Liver (tissue), 8 donors: ENCODE measurements at regions not wholly inside any gene's neighbourhood (a gene's known extent, or its start where the extent isn't known, plus 50 kb on each side); places are given as distances from the start of the nearest gene placed in this dataset.

ENCODE experiments used
- DNase-seq: peaks from one replicate; pipeline ENCODE4 v3.0.0-alpha.2; 2017; ENCODE audit warnings: low spot score
- H3K27ac ChIP-seq, 2 donors: one replicate each; pipeline ENCODE4 v1.7.0; 2013; ENCODE audit warnings: inconsistent platforms in 2 of 2, low read length in 2 of 2, control low read depth in 1 of 2, low read depth in 1 of 2, mild to moderate bottlenecking in 1 of 2
- H3K27me3 ChIP-seq, 4 donors: one replicate each; pipeline versions ENCODE4 v1.6.1 to v1.7.0; 2013; ENCODE audit warnings: low read length in 3 of 4, inconsistent platforms in 1 of 4, mild to moderate bottlenecking in 1 of 4, moderate library complexity in 1 of 4; ENCODE audit not compliant: control insufficient read depth in 4 of 4, insufficient read depth in 4 of 4
- H3K36me3 ChIP-seq, 4 donors: one replicate each; pipeline versions ENCODE4 v1.6.1 to v1.7.0; 2013; ENCODE audit warnings: low read length in 3 of 4, mild to moderate bottlenecking in 3 of 4, low read depth in 1 of 4, moderate library complexity in 1 of 4; ENCODE audit not compliant: control insufficient read depth in 4 of 4, insufficient read depth in 3 of 4
- H3K4me1 ChIP-seq, 4 donors: one replicate each; pipeline versions ENCODE4 v1.6.1 to v1.7.0; 2013; ENCODE audit warnings: low read length in 3 of 4, mild to moderate bottlenecking in 3 of 4, moderate library complexity in 1 of 4; ENCODE audit not compliant: control insufficient read depth in 4 of 4, insufficient read depth in 4 of 4
- H3K4me3 ChIP-seq, 3 donors: one replicate each; pipeline versions ENCODE4 v1.6.1 to v1.7.0; 2013; ENCODE audit warnings: low read length in 3 of 3, control low read depth in 1 of 3, low read depth in 1 of 3, mild to moderate bottlenecking in 1 of 3
- H3K9ac ChIP-seq, 2 donors: one replicate each; pipeline ENCODE4 v1.7.0; 2013; ENCODE audit warnings: low read length in 2 of 2, mild to moderate bottlenecking in 2 of 2, moderate library complexity in 2 of 2, control low read depth in 1 of 2, low read depth in 1 of 2
- H3K9me3 ChIP-seq, 4 donors: one replicate each; pipeline versions ENCODE4 v1.6.1 to v1.7.0; 2013; ENCODE audit warnings: low read length in 3 of 4; ENCODE audit not compliant: control insufficient read depth in 4 of 4
- EGR1 ChIP-seq, 2 donors: IDR thresholded peaks; 2 replicates each; pipeline ENCODE4 v1.6.1; 2016 to 2018; ENCODE audit warnings: antibody characterized with exemption in 2 of 2, low read depth in 2 of 2
- FOXA1 ChIP-seq: IDR thresholded peaks from 2 replicates; pipeline ENCODE4 v1.6.1; 2016; ENCODE audit warnings: antibody characterized with exemption
- FOXA2 ChIP-seq: IDR thresholded peaks from 2 replicates; pipeline ENCODE4 v1.6.1; 2016; ENCODE audit warnings: antibody characterized with exemption
- GABPA ChIP-seq, 2 donors: IDR thresholded peaks in 1 of 2; conservative IDR thresholded peaks in 1 of 2; 2 replicates each; pipeline ENCODE4 v1.6.1; 2016; ENCODE audit warnings: antibody characterized with exemption in 2 of 2, mild to moderate bottlenecking in 1 of 2, moderate library complexity in 1 of 2
- HNF4A ChIP-seq, 2 donors: conservative IDR thresholded peaks; 2 replicates each; pipeline ENCODE4 v1.6.1; 2016; ENCODE audit warnings: antibody characterized with exemption in 2 of 2, mild to moderate bottlenecking in 2 of 2
- HNF4G ChIP-seq: IDR thresholded peaks from 2 replicates; pipeline ENCODE4 v1.6.1; 2016; ENCODE audit warnings: antibody characterized with exemption
- JUND ChIP-seq, 2 donors: IDR thresholded peaks; 2 replicates each; pipeline ENCODE4 v1.6.1; 2016; ENCODE audit warnings: antibody characterized with exemption in 2 of 2
- NR2F2 ChIP-seq: IDR thresholded peaks from 2 replicates; pipeline ENCODE4 v1.6.1; 2016; ENCODE audit warnings: antibody characterized with exemption
- RAD21 ChIP-seq, 2 donors: IDR thresholded peaks; 2 replicates each; pipeline ENCODE4 v1.6.1; 2016; ENCODE audit warnings: antibody characterized with exemption in 2 of 2, mild to moderate bottlenecking in 2 of 2
- RXRA ChIP-seq, 2 donors: IDR thresholded peaks; 2 replicates each; pipeline ENCODE4 v1.6.1; 2017 to 2018; ENCODE audit warnings: antibody characterized with exemption in 2 of 2, mild to moderate bottlenecking in 1 of 2
- SP1 ChIP-seq: IDR thresholded peaks from 2 replicates; pipeline ENCODE4 v1.6.1; 2018; ENCODE audit warnings: antibody characterized with exemption, mild to moderate bottlenecking
- TAF1 ChIP-seq: conservative IDR thresholded peaks from 2 replicates; pipeline ENCODE4 v1.6.1; 2016; ENCODE audit warnings: antibody characterized with exemption, mild to moderate bottlenecking
- YY1 ChIP-seq: IDR thresholded peaks from 2 replicates; pipeline ENCODE4 v1.6.1; 2016; ENCODE audit warnings: antibody characterized with exemption, mild to moderate bottlenecking
- WGBS: extraction: QIAGEN DNeasy Blood & Tissue Kit; methylation state at CpG from one replicate; pipeline ENCODE4 v1.1.7; 2013; 5-methylcytosine and 5-hydroxymethylcytosine counted together
- TF ChIP-seq, protein P1 (sequence below): fragments of 150-350 bp; IDR thresholded peaks from 2 replicates; pipeline ENCODE4 v1.5.1; 2017; ENCODE audit warnings: improper control_type of control experiment, low read depth, low read length; ENCODE audit not compliant: missing input control
- TF ChIP-seq, protein P2 (sequence below): IDR thresholded peaks from 2 replicates; pipeline ENCODE4 v1.6.1; 2016; ENCODE audit warnings: antibody characterized with exemption
- TF ChIP-seq, protein P3 (sequence below): IDR thresholded peaks from 2 replicates; pipeline ENCODE4 v1.6.1; 2016; ENCODE audit warnings: antibody characterized with exemption, mild to moderate bottlenecking
- TF ChIP-seq, protein P4 (sequence below): IDR thresholded peaks from 2 replicates; pipeline ENCODE4 v1.6.1; 2016; ENCODE audit warnings: antibody characterized with exemption
- TF ChIP-seq, protein P5 (sequence below): IDR thresholded peaks from 2 replicates; pipeline ENCODE4 v1.6.1; 2016; ENCODE audit warnings: antibody characterized with exemption
- donor health status: healthy.
- donor health status: healthy.
- donor health status: healthy.
- donor health status: healthy.
- donor health status: healthy.

DNA sequence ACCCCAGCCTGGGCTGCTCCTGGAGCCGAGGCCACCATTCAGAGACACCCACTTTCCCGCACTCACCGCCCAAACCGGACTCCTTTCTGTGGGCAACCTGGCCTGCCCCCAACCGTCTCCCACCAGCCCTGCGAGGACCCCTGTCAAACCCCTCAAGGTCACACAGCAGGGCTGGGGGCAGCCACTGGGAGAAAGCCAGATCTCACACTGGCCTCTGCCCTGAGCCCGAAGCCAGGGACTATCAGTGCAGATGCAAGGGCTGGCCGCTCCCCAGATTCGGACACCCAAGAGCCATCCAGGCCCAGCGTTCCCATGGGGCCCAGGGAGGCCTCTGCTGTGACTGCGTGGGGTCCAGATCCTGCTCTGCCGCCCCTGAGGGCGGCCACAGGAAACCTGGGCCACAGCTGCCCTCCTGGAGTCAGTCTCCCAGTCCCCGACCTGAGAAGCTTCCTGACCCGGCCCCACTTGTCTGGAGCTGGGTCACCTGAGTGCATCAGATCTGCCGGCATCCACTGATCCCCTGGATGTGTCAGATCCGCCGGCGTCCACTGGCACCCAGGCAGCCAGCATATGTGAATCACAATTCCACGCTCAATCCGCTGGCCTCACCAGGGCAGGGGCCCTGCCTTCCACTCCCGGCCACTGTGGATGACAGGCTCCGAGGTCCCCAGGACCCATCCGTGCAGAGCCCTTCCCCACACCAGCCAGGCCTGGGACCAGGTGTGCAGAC, 139.7 kb downstream of the BRD1 start (continued):
- TF ChIP-seq HNF4G (no peak), EGR1 (IDR thresholded peaks at IDR 0.05; ENCODE audit: low read depth in 2 of 2) (no peak)
- TF ChIP-seq, protein P1, sequence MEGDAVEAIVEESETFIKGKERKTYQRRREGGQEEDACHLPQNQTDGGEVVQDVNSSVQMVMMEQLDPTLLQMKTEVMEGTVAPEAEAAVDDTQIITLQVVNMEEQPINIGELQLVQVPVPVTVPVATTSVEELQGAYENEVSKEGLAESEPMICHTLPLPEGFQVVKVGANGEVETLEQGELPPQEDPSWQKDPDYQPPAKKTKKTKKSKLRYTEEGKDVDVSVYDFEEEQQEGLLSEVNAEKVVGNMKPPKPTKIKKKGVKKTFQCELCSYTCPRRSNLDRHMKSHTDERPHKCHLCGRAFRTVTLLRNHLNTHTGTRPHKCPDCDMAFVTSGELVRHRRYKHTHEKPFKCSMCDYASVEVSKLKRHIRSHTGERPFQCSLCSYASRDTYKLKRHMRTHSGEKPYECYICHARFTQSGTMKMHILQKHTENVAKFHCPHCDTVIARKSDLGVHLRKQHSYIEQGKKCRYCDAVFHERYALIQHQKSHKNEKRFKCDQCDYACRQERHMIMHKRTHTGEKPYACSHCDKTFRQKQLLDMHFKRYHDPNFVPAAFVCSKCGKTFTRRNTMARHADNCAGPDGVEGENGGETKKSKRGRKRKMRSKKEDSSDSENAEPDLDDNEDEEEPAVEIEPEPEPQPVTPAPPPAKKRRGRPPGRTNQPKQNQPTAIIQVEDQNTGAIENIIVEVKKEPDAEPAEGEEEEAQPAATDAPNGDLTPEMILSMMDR, result no peak
- TF ChIP-seq, protein P2, sequence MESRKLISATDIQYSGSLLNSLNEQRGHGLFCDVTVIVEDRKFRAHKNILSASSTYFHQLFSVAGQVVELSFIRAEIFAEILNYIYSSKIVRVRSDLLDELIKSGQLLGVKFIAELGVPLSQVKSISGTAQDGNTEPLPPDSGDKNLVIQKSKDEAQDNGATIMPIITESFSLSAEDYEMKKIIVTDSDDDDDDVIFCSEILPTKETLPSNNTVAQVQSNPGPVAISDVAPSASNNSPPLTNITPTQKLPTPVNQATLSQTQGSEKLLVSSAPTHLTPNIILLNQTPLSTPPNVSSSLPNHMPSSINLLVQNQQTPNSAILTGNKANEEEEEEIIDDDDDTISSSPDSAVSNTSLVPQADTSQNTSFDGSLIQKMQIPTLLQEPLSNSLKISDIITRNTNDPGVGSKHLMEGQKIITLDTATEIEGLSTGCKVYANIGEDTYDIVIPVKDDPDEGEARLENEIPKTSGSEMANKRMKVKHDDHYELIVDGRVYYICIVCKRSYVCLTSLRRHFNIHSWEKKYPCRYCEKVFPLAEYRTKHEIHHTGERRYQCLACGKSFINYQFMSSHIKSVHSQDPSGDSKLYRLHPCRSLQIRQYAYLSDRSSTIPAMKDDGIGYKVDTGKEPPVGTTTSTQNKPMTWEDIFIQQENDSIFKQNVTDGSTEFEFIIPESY, result no peak

DNA sequence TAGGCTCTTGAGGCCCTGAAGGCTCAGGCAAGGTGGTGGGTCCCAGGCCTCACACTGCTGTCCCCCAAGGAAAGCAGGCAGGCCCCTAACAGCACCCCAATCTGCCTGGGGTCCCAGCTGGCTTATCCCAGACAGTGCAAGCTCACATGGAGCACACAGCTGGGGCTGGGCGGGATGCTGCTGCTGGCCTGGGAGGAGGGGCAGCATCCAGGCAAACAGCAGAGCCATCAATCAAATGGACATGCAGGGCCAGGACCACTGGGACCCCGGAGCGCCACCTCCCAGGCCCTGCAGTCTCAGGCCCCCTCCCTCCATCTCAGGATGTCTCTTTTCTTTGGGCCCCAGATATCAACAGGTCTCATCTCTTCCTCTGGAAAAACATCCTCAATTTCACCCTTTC, 140.3 kb downstream of the BRD1 start:
- 65% methylated on average over 3 of the region's 3 CpGs for WGBS
- no peaks in the 10 kb centered on the region for H3K36me3 ChIP-seq
- TF ChIP-seq GABPA (IDR thresholded peaks at IDR 0.05 in 1 of 2, conservative IDR thresholded peaks at IDR 0.05 in 1 of 2), result no peak
- TF ChIP-seq, protein P3, sequence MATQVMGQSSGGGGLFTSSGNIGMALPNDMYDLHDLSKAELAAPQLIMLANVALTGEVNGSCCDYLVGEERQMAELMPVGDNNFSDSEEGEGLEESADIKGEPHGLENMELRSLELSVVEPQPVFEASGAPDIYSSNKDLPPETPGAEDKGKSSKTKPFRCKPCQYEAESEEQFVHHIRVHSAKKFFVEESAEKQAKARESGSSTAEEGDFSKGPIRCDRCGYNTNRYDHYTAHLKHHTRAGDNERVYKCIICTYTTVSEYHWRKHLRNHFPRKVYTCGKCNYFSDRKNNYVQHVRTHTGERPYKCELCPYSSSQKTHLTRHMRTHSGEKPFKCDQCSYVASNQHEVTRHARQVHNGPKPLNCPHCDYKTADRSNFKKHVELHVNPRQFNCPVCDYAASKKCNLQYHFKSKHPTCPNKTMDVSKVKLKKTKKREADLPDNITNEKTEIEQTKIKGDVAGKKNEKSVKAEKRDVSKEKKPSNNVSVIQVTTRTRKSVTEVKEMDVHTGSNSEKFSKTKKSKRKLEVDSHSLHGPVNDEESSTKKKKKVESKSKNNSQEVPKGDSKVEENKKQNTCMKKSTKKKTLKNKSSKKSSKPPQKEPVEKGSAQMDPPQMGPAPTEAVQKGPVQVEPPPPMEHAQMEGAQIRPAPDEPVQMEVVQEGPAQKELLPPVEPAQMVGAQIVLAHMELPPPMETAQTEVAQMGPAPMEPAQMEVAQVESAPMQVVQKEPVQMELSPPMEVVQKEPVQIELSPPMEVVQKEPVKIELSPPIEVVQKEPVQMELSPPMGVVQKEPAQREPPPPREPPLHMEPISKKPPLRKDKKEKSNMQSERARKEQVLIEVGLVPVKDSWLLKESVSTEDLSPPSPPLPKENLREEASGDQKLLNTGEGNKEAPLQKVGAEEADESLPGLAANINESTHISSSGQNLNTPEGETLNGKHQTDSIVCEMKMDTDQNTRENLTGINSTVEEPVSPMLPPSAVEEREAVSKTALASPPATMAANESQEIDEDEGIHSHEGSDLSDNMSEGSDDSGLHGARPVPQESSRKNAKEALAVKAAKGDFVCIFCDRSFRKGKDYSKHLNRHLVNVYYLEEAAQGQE, result no peak
- TF ChIP-seq YY1, result no peak
- TF ChIP-seq FOXA2, result no peak
- TF ChIP-seq, protein P1, result no peak
- TF ChIP-seq, protein P4, sequence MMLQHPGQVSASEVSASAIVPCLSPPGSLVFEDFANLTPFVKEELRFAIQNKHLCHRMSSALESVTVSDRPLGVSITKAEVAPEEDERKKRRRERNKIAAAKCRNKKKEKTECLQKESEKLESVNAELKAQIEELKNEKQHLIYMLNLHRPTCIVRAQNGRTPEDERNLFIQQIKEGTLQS, result no peak
- TF ChIP-seq EGR1 (IDR thresholded peaks at IDR 0.05; ENCODE audit: low read depth in 2 of 2), result no peak
- no peak for TF ChIP-seq RXRA (IDR thresholded peaks at IDR 0.05)
- TF ChIP-seq RAD21 (IDR thresholded peaks at IDR 0.05), result no peak
- TF ChIP-seq HNF4G, result no peak
- TF ChIP-seq FOXA1, result no peak
- TF ChIP-seq HNF4A (conservative IDR thresholded peaks at IDR 0.05), result no peak
- TF ChIP-seq JUND (IDR thresholded peaks at IDR 0.05), result no peak
- no peak for TF ChIP-seq TAF1
- TF ChIP-seq, protein P5, sequence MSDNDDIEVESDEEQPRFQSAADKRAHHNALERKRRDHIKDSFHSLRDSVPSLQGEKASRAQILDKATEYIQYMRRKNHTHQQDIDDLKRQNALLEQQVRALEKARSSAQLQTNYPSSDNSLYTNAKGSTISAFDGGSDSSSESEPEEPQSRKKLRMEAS, result no peak
- no peak for TF ChIP-seq NR2F2
- TF ChIP-seq SP1, result no peak

More for the DNA sequence above, 140.3 kb downstream of the BRD1 start:
- no peak overlapping the region for H3K4me3 ChIP-seq
- DNase-seq, result no peak
- peaks cover 0 to 8% (median 0%) of the 10 kb centered on the region in 4 donors for H3K27me3 ChIP-seq
- H3K9me3 ChIP-seq, result peaks cover 0 to 6% (median 1%) of the 10 kb centered on the region in 4 donors
- H3K9ac ChIP-seq, result no peak overlapping the region
- no peak overlapping the region for H3K27ac ChIP-seq
- no peaks in the 10 kb centered on the region for H3K4me1 ChIP-seq
